ENCODE measurements at regions not wholly inside any gene's neighbourhood (a gene's known extent, or its start where the extent isn't known, plus 50 kb on each side); places are given as distances from the start of the nearest gene placed in this dataset.

DNA sequence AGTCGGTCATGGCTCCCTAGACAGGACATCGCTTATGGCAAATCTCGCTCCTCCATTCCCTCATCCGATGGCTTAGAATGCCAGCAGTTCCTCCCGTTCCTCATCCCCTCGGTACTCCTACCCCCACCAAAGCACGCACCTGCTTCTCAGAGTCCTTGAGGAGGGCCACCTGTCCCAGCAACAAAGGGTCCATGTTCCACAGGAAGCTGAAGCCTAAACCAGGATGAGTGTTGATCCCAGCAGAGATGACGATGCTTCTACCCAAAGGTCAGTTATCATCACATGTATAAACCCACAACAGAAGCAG is 111.2 kb downstream of the THBS2 start:
- no peak overlapping the region for H3K4me3 Mint-ChIP-seq

GRCh38 chr6:169141671-169142537 is 111.7 kb downstream of the THBS2 start:
- peaks cover 10% of the 10 kb centered on the region for H3K4me1 Mint-ChIP-seq
- no peaks in the 10 kb centered on the region for H3K36me3 Mint-ChIP-seq
- no peak overlapping the region for H3K27ac Mint-ChIP-seq
- H3K4me3 Mint-ChIP-seq = no peak overlapping the region
- no peaks in the 10 kb centered on the region for H3K27me3 Mint-ChIP-seq (ENCODE audit: low read depth)
- peaks cover 18% of the 10 kb centered on the region for H3K9me3 Mint-ChIP-seq
- DNase-seq (ENCODE audit: low spot score in 2 of 2, unreplicated experiment in 2 of 2) = no peak
- TF ChIP-seq CTCF (IDR thresholded peaks at IDR 0.05; ENCODE audit: unreplicated experiment) = no peak

More for the DNA sequence above, 111.2 kb downstream of the THBS2 start:
- Mint-ChIP-seq H3K27ac (no peak overlapping the region), H3K9me3 (peaks cover 17% of the 10 kb centered on the region), H3K36me3 (no peaks in the 10 kb centered on the region), H3K27me3 (ENCODE audit: low read depth) (no peaks in the 10 kb centered on the region), H3K4me1 (peaks cover 10% of the 10 kb centered on the region)
- no peak for TF ChIP-seq CTCF (IDR thresholded peaks at IDR 0.05; ENCODE audit: unreplicated experiment)
- no peak for DNase-seq (ENCODE audit: low spot score in 2 of 2, unreplicated experiment in 2 of 2)

- Mint-ChIP-seq H3K36me3 (no peaks in the 10 kb centered on the region), H3K4me1 (peaks cover 6% of the 10 kb centered on the region), H3K27ac (no peak overlapping the region), H3K27me3 (ENCODE audit: low read depth) (no peaks in the 10 kb centered on the region), H3K9me3 (peaks cover 22% of the 10 kb centered on the region), H3K4me3 (no peak overlapping the region)
- no peak for DNase-seq (ENCODE audit: low spot score in 2 of 2, unreplicated experiment in 2 of 2)
- no peak for TF ChIP-seq CTCF (IDR thresholded peaks at IDR 0.05; ENCODE audit: unreplicated experiment)
Observed at GRCh38 chr6:169140986-169141495, 112.6 kb downstream of the THBS2 start.

DNA sequence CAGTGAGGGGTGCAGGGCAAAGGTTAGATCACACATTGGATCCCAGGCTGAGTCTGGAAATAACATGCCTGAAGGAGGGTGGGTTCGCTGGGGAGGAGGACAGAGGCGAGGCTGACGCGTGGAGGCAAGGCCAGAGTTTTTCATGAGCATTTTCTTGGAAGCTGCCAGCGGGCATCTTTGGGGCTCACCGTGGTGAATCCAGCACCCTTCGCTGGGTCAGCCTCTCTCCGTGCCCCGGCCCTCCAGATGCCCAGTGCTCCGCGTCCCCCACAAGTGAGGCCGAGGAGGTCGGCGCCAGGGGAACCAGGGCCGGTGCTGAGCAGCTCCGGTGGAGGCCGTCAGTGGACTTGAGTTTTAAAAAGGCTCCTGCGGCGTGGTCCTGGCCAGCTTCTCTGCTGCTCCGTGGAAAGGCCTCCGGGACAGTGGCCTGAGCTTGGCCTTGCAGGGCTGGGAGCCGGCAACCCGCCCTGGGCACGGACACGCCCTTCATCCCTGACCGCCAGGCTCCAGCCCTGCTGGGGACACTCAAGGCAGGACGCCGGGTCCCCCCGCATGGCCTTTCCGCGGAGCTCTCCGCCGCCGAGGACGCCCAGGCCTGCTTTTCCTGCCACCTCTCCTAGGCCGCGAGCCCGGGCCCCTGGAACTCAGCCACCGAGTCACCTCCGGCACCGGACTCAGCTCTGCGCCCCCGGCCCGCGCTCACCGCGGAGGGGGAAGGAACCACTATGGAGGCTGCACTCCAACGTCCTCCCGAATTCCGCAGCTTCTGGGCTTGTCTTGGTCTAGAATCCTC is 114.3 kb downstream of the THBS2 start:
- peaks cover 35% of the 10 kb centered on the region for H3K9me3 Mint-ChIP-seq
- no peak overlapping the region for H3K4me3 Mint-ChIP-seq
- no peak for DNase-seq (ENCODE audit: low spot score in 2 of 2, unreplicated experiment in 2 of 2)
- no peak overlapping the region for H3K27ac Mint-ChIP-seq
- no peak for TF ChIP-seq CTCF (IDR thresholded peaks at IDR 0.05; ENCODE audit: unreplicated experiment)
- no peaks in the 10 kb centered on the region for H3K27me3 Mint-ChIP-seq (ENCODE audit: low read depth)
- no peaks in the 10 kb centered on the region for H3K36me3 Mint-ChIP-seq
- H3K4me1 Mint-ChIP-seq = no peaks in the 10 kb centered on the region

DNA sequence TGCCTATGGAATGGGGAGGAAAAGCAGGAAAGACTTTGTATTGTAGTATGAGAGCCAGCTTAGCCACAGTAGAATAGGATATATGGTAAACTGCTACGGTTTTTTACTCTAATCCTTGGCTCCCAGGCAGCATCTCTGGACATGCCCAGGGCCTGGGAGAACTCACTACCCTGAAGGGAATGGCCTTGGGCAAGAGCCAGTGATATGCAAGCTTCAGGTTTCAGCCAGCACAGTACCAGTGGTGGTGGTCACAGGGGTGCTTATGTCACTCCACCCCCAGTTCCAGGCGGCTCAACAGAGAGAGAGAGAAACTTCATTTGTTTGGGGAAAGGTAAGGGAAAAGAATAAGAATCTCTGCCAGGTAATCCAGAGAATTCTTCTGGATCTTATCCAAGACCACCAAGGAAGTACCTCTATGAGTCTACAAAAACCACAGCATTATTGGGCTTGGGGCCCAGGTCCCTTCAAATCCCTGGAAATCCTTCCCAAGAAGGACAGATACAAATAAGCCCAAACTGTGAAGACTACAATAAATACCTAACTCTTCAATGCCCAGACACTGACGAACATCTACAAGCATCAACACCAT is 121.2 kb downstream of the THBS2 start:
- no peaks in the 10 kb centered on the region for H3K27me3 Mint-ChIP-seq (ENCODE audit: low read depth)
- TF ChIP-seq CTCF (IDR thresholded peaks at IDR 0.05; ENCODE audit: unreplicated experiment) = no peak
- no peak overlapping the region for H3K4me3 Mint-ChIP-seq
- DNase-seq (ENCODE audit: low spot score in 2 of 2, unreplicated experiment in 2 of 2) = no peak
- H3K27ac Mint-ChIP-seq = no peak overlapping the region
- peaks cover 41% of the 10 kb centered on the region for H3K9me3 Mint-ChIP-seq
- no peaks in the 10 kb centered on the region for H3K4me1 Mint-ChIP-seq
- H3K36me3 Mint-ChIP-seq = no peaks in the 10 kb centered on the region
